Activated CD4-positive, alpha-beta T cell treated with anti-CD3 and anti-CD28 coated beads, Interleukin-2, amount 50 U/mL, for 4 hours (primary cell): ENCODE measurements at regions not wholly inside any gene's neighbourhood (a gene's known extent, or its start where the extent isn't known, plus 50 kb on each side); places are given as distances from the start of the nearest gene placed in this dataset.
"Not testable (repeated sequence)": the region's sequence is repeated elsewhere in the genome, so short reads cannot be mapped to it uniquely, and the experiment has no call there.

Experiments
- DNase-seq, 2 experiments: peaks; one replicate each; pipeline ENCODE4 v3.0.0-alpha.2; 2020

DNA sequence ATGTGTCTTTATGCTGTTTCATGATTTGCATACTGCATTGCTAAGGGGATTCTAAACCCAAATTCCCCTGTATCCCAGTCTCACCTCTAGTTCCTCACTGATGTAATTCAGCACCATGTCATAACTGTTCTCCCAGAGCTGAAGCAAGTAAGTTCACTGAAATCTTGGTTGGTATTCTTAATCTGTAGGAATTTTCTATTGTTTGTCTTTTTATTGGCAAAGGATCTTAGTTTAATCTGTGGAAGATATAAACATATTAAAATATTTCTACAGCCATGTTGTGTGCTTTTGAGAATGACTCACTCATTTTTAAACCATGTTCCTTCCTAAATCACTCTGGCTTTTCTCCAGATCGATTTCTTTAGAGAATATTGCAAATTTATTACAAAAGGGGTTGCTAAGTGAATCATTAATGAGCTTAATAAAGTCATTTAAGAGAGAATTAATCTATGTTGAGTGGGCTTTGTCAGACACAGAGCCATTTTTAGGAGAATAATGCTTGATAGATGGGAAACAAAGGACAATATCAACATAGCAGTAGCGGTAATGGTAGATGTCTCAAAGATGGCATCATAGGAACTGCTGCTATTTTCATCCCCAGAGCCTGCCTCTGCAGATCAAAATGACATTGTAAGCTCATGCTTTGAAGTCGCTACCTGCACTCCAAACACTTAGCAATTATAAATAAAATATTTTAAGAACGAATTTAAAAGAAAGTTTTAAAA lies 110.0 kb downstream of the ENC1 start:
- no peak for DNase-seq

GRCh38 chr5:74529101-74529500 lies 111.4 kb downstream of the ENC1 start:
- DNase-seq, result no peak

GRCh38 chr5:74526111-74526510 lies 114.4 kb downstream of the ENC1 start:
- no peak for DNase-seq

DNA sequence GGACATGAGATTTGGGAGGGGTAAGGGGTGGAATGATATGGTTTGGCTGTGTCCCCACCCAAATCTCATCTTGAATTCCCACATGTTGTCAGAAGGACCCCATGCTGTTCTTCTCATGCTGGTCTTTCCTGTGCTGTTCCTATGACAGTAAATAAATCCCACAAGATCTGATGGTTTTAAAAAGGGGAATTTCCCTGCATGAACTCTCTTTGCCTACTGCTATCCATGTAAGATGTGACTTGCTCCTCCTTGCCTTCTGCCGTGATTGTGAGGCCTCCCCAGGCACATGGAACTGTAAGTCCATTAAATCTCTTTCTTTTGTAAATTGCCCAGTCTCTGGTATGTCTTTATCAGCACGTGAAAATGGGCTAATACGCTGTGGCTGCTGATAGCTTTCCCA lies 115.8 kb downstream of the ENC1 start:
- DNase-seq, result not testable (repeated sequence)

DNA sequence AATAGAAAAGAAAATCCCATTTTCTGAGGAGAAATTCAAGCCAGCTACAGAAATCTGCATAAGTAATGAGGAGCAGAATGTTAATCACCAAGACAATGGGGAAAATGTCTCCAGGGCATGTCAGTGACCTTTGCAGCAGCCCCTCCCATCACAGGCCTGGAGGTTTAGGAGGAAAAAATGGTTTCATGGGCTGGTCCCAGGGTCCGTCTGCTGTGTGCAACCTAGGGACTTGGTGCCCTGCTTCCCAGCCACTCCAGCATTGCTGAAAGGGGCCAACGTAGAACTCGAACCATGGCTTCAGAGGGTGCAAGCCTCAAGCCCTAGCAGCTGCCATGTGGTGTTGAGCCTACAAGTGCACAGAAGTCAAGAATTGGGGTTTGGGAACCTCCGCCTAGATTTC lies 116.8 kb downstream of the ENC1 start:
- DNase-seq, result not testable (repeated sequence)

DNA sequence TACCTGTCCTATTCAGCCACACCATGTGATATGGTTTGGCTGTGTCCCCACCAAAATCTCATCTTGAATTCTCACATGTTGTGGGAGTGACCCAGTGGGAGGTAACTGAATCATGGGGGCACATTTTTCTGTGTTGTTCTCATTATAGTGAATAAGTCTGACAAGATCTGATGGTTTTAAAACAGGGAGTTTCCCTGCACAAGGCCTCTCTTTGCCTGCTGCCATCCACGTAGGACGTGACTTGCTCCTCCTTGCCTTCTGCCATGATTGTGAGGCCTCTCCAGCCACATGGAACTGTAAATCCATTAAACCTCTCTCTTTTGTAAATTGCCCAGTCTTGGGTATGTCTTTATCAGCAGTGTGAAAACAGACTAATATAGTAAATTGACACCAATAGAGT lies 117.7 kb downstream of the ENC1 start:
- not testable (repeated sequence) for DNase-seq

- no peak for DNase-seq
Observed at GRCh38 chr5:74521401-74521800, 119.1 kb downstream of the ENC1 start.

DNA sequence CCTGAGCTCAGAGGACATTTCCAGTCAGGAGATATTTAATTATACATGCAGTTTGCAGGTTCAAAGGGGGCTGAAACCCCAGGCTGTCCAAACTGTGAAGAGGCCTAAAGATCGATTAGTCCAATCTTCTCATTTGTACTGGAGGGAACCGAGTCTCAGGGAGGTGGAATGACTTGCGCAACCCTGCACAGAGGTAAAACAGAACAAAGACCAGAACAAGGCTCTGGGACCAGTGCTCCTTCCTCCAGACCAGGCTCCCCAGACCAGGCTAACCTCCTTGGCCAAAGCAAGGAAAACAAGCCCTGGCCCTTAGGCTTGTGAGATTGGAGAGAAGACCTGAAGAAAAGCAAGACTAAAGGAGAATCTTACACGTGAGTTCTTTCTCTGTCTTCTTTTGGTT lies 120.8 kb downstream of the ENC1 start:
- DNase-seq, result no peak

- DNase-seq, result no peak
Observed at GRCh38 chr5:74519161-74519571, 121.4 kb downstream of the ENC1 start.

- no peak for DNase-seq
Observed at GRCh38 chr5:74517700-74518099, 122.8 kb downstream of the ENC1 start.

GRCh38 chr5:74516211-74516636 lies 124.3 kb downstream of the ENC1 start:
- no peak for DNase-seq

- no peak for DNase-seq
Observed at GRCh38 chr5:74514888-74515551, 125.5 kb downstream of the ENC1 start.

- DNase-seq, result not testable (repeated sequence)
Observed at GRCh38 chr5:74511770-74512169, 128.8 kb downstream of the ENC1 start.

GRCh38 chr5:74510476-74511075 lies 130.0 kb downstream of the ENC1 start:
- DNase-seq, result no peak

DNA sequence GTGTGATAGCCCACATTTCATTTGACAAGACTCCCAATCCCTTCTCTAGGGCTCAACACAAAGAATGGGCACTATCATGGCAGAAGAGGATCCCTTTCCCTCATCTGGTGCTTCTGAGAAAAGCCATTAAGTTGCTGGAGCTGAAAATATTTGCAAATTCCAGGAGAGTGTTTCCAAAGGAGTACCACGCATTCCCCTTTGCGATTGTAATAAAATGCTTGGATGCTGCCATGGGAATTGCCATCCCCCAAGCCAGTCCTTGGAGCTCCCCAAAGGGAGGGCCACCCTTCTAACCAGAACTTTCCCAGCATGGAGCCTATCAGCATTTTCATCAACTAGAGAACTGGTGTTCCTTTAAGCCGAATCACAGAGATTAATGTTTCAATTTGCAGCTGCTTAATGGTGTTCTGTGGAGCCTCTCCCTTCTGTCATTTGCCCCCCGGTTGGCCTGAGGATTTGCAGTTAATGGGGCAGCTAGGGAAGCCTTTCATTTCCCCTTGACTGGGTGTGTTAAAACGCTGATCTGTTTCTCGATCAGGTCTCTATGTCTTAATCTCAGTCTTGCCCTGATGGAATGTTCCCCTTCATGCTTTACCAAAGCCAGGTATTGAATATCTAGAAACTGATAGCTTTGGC lies 133.0 kb downstream of the ENC1 start:
- no peak for DNase-seq

DNA sequence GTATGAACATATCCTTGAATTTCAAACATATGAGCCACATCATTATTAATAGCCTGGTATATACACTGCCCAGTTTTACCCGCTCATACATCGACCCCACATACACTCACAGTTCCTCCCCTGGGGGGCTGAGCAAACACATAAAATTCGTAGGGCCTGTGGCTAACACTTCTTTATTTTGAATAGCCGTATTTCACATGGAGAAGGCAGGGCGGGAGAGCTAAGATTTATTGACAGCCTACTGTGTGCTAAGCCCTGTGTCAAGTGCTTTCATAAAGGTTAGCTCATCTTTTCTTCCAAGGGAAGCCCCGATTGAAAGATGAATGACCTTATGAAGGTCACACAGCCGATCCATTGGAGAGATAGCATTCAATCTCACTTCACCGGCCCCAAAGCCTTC lies 134.4 kb downstream of the ENC1 start:
- DNase-seq, result no peak

DNA sequence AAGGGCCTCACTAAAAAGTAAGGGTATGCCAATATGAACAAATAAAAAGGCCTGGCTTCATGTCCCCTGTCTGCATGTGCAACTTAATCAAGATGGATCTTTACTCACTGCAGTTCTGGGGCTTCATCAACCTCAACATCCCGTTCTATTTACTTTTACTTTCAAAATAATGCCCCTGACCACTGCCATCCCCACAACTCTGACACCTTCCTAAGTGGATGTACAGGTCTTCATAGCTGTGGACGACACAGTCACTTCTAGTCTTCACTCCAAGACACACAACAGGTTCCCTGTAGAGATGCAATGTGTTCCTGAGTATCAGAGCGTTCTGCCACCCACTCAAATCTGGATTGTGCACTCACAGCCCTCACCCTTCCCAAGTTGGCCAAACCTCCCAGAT lies 136.1 kb downstream of the ENC1 start:
- DNase-seq, result no peak

GRCh38 chr5:74502479-74502950 lies 138.0 kb downstream of the ENC1 start:
- no peak for DNase-seq

GRCh38 chr5:74501674-74502478 lies 138.7 kb downstream of the ENC1 start:
- DNase-seq, result no peak

GRCh38 chr5:74500110-74500917 lies 140.2 kb downstream of the ENC1 start:
- no peak for DNase-seq

GRCh38 chr5:74499256-74500050 lies 141.1 kb downstream of the ENC1 start:
- no peak for DNase-seq
